GM10248 (cell line): ENCODE measurements at regions not wholly inside any gene's neighbourhood (a gene's known extent, or its start where the extent isn't known, plus 50 kb on each side); places are given as distances from the start of the nearest gene placed in this dataset.

ENCODE experiments used
- CTCF ChIA-PET: fragments of 300-600 bp; sonication (Branson Sonifier 250); formaldehyde crosslinking; extraction: SDS; loops from one replicate; lab custom pipeline; 2021; ENCODE audit warnings: antibody characterized with exemption; lab: Yijun Ruan, JAX
- POLR2A ChIA-PET: fragments of 350-650 bp; sonication (Branson Sonifier 250); formaldehyde crosslinking; extraction: SDS; loops from one replicate; lab custom pipeline; 2020; ENCODE audit warnings: antibody characterized with exemption; lab: Yijun Ruan, JAX
- DNase-seq: peaks from one replicate; pipeline ENCODE4 v3.0.0; 2012; ENCODE audit errors: extremely low spot score
- CTCF ChIP-seq: IDR thresholded peaks from 2 replicates; pipeline ENCODE4 v1.5.1; 2012; ENCODE audit warnings: mild to moderate bottlenecking, low read depth; ENCODE audit errors: extremely low read depth, missing control alignments, control extremely low read depth

- ChIA-PET CTCF (interaction anchor here (1.1 kb wide), 1 partner anchor 16 kb away, joined by 3 read pairs; no protein-coding TSS in a partner anchor), POLR2A (no interaction called here)
- TF ChIP-seq CTCF = no peak
- no peak for DNase-seq
Observed at GRCh38 chr12:28622406-28622805, 432.1 kb downstream of the CCDC91 start.

GRCh38 chr12:28626504-28626903 is 436.2 kb downstream of the CCDC91 start:
- TF ChIP-seq CTCF = no peak
- no peak for DNase-seq
- POLR2A ChIA-PET = no interaction called here
- CTCF ChIA-PET = no interaction called here

- DNase-seq = no peak
- CTCF ChIA-PET = interaction anchor here (1.2 to 1.8 kb wide), 3 partner anchors 9 to 595 kb away, joined by 3 to 4 read pairs (median 3); no protein-coding TSS in a partner anchor
- POLR2A ChIA-PET = no interaction called here
- no peak for TF ChIP-seq CTCF
Observed at GRCh38 chr12:28629691-28630090, 439.4 kb downstream of the CCDC91 start.

- CTCF ChIA-PET = interaction anchor here (1.0 kb wide), 1 partner anchor 31 kb away, joined by 3 read pairs; no protein-coding TSS in a partner anchor
Observed at GRCh38 chr12:28631831-28632230, 441.6 kb downstream of the CCDC91 start.

GRCh38 chr12:28640519-28640918 is 450.3 kb downstream of the CCDC91 start:
- DNase-seq = no peak
- POLR2A ChIA-PET = no interaction called here
- TF ChIP-seq CTCF = no peak
- CTCF ChIA-PET = no interaction called here

More at GRCh38 chr12:28631831-28632230, 441.6 kb downstream of the CCDC91 start:
- no peak for TF ChIP-seq CTCF
- POLR2A ChIA-PET = no interaction called here
- DNase-seq = no peak

GRCh38 chr12:28645436-28645835 is 455.2 kb downstream of the CCDC91 start:
- no peak for DNase-seq
- CTCF ChIA-PET = no interaction called here
- TF ChIP-seq CTCF = no peak
- POLR2A ChIA-PET = no interaction called here
